ENCODE measurements at regions not wholly inside any gene's neighbourhood (a gene's known extent, or its start where the extent isn't known, plus 50 kb on each side); places are given as distances from the start of the nearest gene placed in this dataset.
"Not testable (repeated sequence)": the region's sequence is repeated elsewhere in the genome, so short reads cannot be mapped to it uniquely, and the experiment has no call there.

GRCh38 chr13:61495648-61496047 is 80.0 kb upstream of the PCDH20 start (continued):
- TF ChIP-seq FOXP4 (CRISPR knock-in tag; IDR thresholded peaks at IDR 0.05) (no peak), EMX1 (CRISPR knock-in tag; IDR thresholded peaks at IDR 0.05) (no peak), NR1H2 (CRISPR knock-in tag; IDR thresholded peaks at IDR 0.05) (no peak), ESRRA (CRISPR knock-in tag; IDR thresholded peaks at IDR 0.05; ENCODE audit: borderline replicate concordance) (no peak), ATF3 (CRISPR knock-in tag; conservative IDR thresholded peaks at IDR 0.05) (no peak), CDX4 (CRISPR knock-in tag; IDR thresholded peaks at IDR 0.05; ENCODE audit: borderline replicate concordance) (no peak), ZNF425 (CRISPR knock-in tag; conservative IDR thresholded peaks at IDR 0.05) (no peak), CREM (CRISPR knock-in tag; IDR thresholded peaks at IDR 0.05) (no peak), ATF6 (CRISPR knock-in tag; IDR thresholded peaks at IDR 0.05) (no peak), USF2 (CRISPR knock-in tag; IDR thresholded peaks at IDR 0.05) (no peak)

GRCh38 chr13:61493556-61493955 is 77.9 kb upstream of the PCDH20 start:
- ATAC-seq; DNase-seq (ENCODE audit: low spot score); H3K4me3 Mint-ChIP-seq; POLR2A ChIA-PET; H3K27me3 Mint-ChIP-seq (ENCODE audit: low read depth); H3K27ac Mint-ChIP-seq; H3K36me3 Mint-ChIP-seq; H3K4me1 Mint-ChIP-seq; CTCF ChIA-PET; H3K9me3 Mint-ChIP-seq: not testable (repeated sequence)

GRCh38 chr13:61486496-61486895 is 70.8 kb upstream of the PCDH20 start:
- H3K4me1 Mint-ChIP-seq, result no peaks in the 10 kb centered on the region
- no peak overlapping the region for H3K27ac Mint-ChIP-seq
- POLR2A ChIA-PET, result interaction anchor here (0.6 kb wide), 1 partner anchor 1875 kb away, joined by 3 read pairs; no protein-coding TSS in a partner anchor
- TF ChIP-seq EMX1 (CRISPR knock-in tag; IDR thresholded peaks at IDR 0.05) (no peak), ESRRA (CRISPR knock-in tag; IDR thresholded peaks at IDR 0.05; ENCODE audit: borderline replicate concordance) (no peak), MLX (CRISPR knock-in tag; IDR thresholded peaks at IDR 0.05) (no peak)
- DNase-seq (ENCODE audit: low spot score), result no peak
- H3K27me3 Mint-ChIP-seq (ENCODE audit: low read depth), result no peaks in the 10 kb centered on the region
- H3K4me3 Mint-ChIP-seq, result no peak overlapping the region
- peak; percentile 55 for ATAC-seq
- CTCF ChIA-PET, result no interaction called here
- no peaks in the 10 kb centered on the region for H3K9me3 Mint-ChIP-seq
- no peaks in the 10 kb centered on the region for H3K36me3 Mint-ChIP-seq
